Chondrocyte (in vitro differentiated cells): ENCODE measurements at regions not wholly inside any gene's neighbourhood (a gene's known extent, or its start where the extent isn't known, plus 50 kb on each side); places are given as distances from the start of the nearest gene placed in this dataset.

ENCODE experiments used
- DNase-seq: peaks from one replicate; pipeline ENCODE4 v3.0.0; 2021; ENCODE audit warnings: mixed read lengths, low spot score
- H3K27ac Mint-ChIP-seq: one replicate; pipeline ENCODE4 v1.8.0; 2021; ENCODE audit warnings: mild to moderate bottlenecking, moderate library complexity, mixed read lengths; ENCODE audit not compliant: unreplicated experiment
- H3K27me3 Mint-ChIP-seq: 2 replicates; pipeline ENCODE4 v1.8.0; 2021; ENCODE audit warnings: low read depth, mixed read lengths
- H3K36me3 Mint-ChIP-seq: 2 replicates; pipeline ENCODE4 v1.8.0; 2021; ENCODE audit warnings: low read depth, mixed read lengths
- H3K4me1 Mint-ChIP-seq: 2 replicates; pipeline ENCODE4 v1.8.0; 2021; ENCODE audit warnings: low read depth, mild to moderate bottlenecking, mixed read lengths
- H3K4me3 Mint-ChIP-seq: one replicate; pipeline ENCODE4 v1.8.0; 2021; ENCODE audit warnings: mild to moderate bottlenecking, moderate library complexity, mixed read lengths; ENCODE audit not compliant: unreplicated experiment
- H3K9me3 Mint-ChIP-seq: 2 replicates; pipeline ENCODE4 v1.8.0; 2021; ENCODE audit warnings: low read depth, mixed read lengths
- TF ChIP-seq, protein P1 (sequence below): fragments of 200-600 bp; sonication (generic); IDR thresholded peaks from 2 replicates; pipeline ENCODE4 v1.5.0; 2021; ENCODE audit warnings: antibody characterized with exemption, mild to moderate bottlenecking, moderate library complexity

DNA sequence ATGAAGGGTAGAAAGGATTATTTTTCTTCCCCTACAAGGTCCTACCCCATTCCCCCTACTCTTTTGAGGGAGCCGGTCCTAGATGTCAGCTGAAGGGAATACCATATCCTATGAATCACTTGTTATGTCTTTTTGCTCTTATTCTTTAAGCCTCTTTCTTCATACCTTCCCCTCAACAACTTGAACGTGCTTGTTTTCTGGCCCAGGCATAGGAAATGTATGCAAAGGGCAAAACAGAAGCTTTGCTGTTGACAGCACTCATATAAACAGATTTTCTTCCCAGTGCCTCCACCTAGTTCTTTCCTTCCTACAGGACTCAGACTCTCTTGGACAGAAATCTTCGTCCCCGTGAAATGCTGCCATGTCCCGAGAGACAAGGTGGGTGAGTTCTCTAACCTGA lies 64.6 kb downstream of the TMEM17 start:
- TF ChIP-seq, protein P1, sequence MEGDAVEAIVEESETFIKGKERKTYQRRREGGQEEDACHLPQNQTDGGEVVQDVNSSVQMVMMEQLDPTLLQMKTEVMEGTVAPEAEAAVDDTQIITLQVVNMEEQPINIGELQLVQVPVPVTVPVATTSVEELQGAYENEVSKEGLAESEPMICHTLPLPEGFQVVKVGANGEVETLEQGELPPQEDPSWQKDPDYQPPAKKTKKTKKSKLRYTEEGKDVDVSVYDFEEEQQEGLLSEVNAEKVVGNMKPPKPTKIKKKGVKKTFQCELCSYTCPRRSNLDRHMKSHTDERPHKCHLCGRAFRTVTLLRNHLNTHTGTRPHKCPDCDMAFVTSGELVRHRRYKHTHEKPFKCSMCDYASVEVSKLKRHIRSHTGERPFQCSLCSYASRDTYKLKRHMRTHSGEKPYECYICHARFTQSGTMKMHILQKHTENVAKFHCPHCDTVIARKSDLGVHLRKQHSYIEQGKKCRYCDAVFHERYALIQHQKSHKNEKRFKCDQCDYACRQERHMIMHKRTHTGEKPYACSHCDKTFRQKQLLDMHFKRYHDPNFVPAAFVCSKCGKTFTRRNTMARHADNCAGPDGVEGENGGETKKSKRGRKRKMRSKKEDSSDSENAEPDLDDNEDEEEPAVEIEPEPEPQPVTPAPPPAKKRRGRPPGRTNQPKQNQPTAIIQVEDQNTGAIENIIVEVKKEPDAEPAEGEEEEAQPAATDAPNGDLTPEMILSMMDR, result no peak
- peaks cover 2% of the 10 kb centered on the region for H3K9me3 Mint-ChIP-seq
- H3K4me1 Mint-ChIP-seq, result no peaks in the 10 kb centered on the region
- peaks cover 9% of the 10 kb centered on the region for H3K27me3 Mint-ChIP-seq
- H3K27ac Mint-ChIP-seq, result no peak overlapping the region
- no peak overlapping the region for H3K4me3 Mint-ChIP-seq
- DNase-seq, result no peak
- H3K36me3 Mint-ChIP-seq, result no peaks in the 10 kb centered on the region

DNA sequence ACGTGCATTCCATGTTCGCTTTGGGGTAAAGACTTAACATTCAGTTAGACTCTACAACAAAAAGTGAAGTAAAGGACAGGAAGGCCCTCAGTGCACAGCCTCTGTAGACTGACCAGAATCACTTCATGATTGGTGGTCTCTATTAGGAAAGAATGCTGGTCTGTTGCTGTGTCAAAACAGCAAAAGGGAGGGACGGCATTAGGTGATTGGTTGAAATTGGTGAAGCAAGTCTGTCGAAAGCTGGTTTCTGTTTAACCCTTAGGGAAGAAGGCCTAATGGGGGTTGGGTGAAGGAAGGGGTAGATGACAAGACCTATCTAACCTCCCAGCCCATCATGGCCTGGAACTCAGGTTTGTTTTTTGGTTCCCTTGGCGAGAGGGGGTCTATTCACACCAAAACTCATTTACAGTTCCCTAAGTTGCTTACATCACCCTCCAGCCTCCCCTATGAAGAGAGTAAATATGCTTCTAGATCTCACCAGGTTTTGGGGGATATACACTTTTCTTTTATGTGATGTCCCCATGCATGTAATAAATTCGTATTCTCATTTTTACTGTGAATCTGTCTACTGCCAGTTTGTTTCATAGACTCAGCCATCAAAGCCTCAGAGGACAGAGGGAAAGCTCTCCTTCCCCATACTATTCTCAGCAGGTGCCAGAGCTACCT lies 65.6 kb downstream of the TMEM17 start:
- Mint-ChIP-seq H3K9me3 (peaks cover 2% of the 10 kb centered on the region), H3K4me3 (no peak overlapping the region), H3K27ac (no peak overlapping the region), H3K36me3 (no peaks in the 10 kb centered on the region), H3K4me1 (no peaks in the 10 kb centered on the region), H3K27me3 (peaks cover 7% of the 10 kb centered on the region)
- DNase-seq, result no peak
- TF ChIP-seq, protein P1, result no peak

DNA sequence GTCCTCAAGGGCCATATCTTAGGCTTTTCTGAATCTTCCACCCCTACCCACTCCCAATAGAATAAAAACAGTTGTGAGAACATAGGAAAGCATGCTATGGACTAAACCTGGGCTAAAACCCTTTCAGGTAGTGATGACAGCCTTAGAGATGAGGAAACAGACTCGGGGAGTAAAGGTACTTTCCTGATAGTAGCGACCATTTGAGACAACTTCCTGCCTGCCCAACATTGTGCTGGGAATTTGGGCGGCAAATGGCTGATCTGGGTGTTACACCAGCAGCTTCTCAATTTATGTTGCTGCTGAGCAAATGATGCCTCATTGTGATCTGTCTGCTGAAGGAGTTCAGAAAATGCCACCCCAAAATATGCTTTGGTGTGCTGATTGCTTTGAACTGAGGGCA lies 66.6 kb downstream of the TMEM17 start:
- H3K9me3 Mint-ChIP-seq, result peaks cover 2% of the 10 kb centered on the region
- TF ChIP-seq, protein P1, result no peak
- H3K27me3 Mint-ChIP-seq, result peaks cover 7% of the 10 kb centered on the region
- no peak overlapping the region for H3K4me3 Mint-ChIP-seq
- no peaks in the 10 kb centered on the region for H3K4me1 Mint-ChIP-seq
- no peak for DNase-seq
- H3K27ac Mint-ChIP-seq, result no peak overlapping the region
- no peaks in the 10 kb centered on the region for H3K36me3 Mint-ChIP-seq

DNA sequence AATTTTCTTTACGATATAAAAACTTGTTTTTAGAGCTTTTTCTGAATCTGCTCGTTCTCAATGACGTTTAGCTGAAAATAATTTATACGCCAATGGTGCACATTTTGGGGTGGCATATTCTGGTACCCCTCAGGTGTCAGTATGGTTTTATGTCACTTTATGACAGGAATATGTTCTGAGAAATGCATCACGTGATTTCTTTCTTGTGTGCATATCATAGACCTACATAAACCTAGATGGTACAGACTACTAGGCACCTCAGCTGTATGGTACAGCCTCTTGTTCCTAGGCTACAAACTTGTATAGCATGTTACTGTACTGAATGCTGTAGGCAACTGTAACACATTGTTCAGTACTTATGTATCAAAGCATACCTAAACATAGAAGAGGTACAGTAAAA lies 68.2 kb downstream of the TMEM17 start:
- H3K27me3 Mint-ChIP-seq, result peaks cover 4% of the 10 kb centered on the region
- no peaks in the 10 kb centered on the region for H3K4me1 Mint-ChIP-seq
- no peak for DNase-seq
- no peaks in the 10 kb centered on the region for H3K36me3 Mint-ChIP-seq
- H3K9me3 Mint-ChIP-seq, result peaks cover 2% of the 10 kb centered on the region
- no peak overlapping the region for H3K27ac Mint-ChIP-seq
- no peak overlapping the region for H3K4me3 Mint-ChIP-seq
- TF ChIP-seq, protein P1, result no peak

DNA sequence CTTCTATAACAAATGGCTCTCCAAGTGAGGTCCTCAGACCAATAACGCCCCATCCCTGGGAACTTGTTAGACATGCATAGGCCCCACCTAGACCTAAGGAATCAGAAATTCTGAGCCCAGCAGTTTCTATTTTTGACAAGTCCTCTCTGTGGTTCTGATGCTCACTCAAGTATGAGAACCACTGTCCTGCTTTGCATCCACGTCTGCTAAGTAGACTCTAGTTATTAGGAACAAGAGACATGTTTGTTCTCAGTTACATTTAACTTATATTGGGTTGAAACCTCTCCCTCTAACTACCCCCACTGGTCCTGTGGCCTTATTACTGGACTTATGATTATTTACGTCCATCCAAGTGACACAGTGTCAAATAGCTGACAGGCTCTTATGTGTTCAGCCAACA lies 70.3 kb downstream of the TMEM17 start:
- peaks cover 2% of the 10 kb centered on the region for H3K9me3 Mint-ChIP-seq
- DNase-seq, result no peak
- TF ChIP-seq, protein P1, result no peak
- H3K27ac Mint-ChIP-seq, result no peak overlapping the region
- no peaks in the 10 kb centered on the region for H3K36me3 Mint-ChIP-seq
- no peak overlapping the region for H3K4me3 Mint-ChIP-seq
- peaks cover 2% of the 10 kb centered on the region for H3K27me3 Mint-ChIP-seq
- H3K4me1 Mint-ChIP-seq, result no peaks in the 10 kb centered on the region
